DND-41 (cell line): ENCODE measurements at regions not wholly inside any gene's neighbourhood (a gene's known extent, or its start where the extent isn't known, plus 50 kb on each side); places are given as distances from the start of the nearest gene placed in this dataset.

Source experiments
- ATAC-seq: fragments of 200-7000 bp; cut with Tn5 transposase; 3 replicates; pipeline ENCODE4 v1.9.1; 2021; ENCODE audit warnings: low read depth; ENCODE audit not compliant: insufficient read depth
- DNase-seq: peaks from one replicate; pipeline ENCODE4 v3.0.0-alpha.2; 2020
- H2AFZ ChIP-seq: 2 replicates; pipeline ENCODE4 v1.6.0; 2012; ENCODE audit warnings: low read depth, low read length
- H3K27ac ChIP-seq: 2 replicates; pipeline ENCODE4 v1.5.1; 2012; ENCODE audit warnings: low read length, inconsistent platforms
- H3K27me3 ChIP-seq: fragments of 200-600 bp; sonication (generic); 2 replicates; pipeline ENCODE4 v1.6.0; 2012; ENCODE audit warnings: low read length, mild to moderate bottlenecking, inconsistent platforms; ENCODE audit not compliant: insufficient read depth, poor library complexity
- H3K36me3 ChIP-seq: 2 replicates; pipeline ENCODE4 v1.5.1; 2012; ENCODE audit warnings: low read length, inconsistent platforms; ENCODE audit not compliant: insufficient read depth
- H3K4me1 ChIP-seq: 2 replicates; pipeline ENCODE4 v1.5.1; 2012; ENCODE audit warnings: mild to moderate bottlenecking, low read length; ENCODE audit not compliant: insufficient read depth
- H3K4me2 ChIP-seq: 2 replicates; pipeline ENCODE4 v1.6.0; 2012; ENCODE audit warnings: mild to moderate bottlenecking, moderate library complexity, low read length, inconsistent platforms; ENCODE audit not compliant: insufficient read depth
- H3K4me3 ChIP-seq, 2 experiments: fragments of 200-600 bp in 1 of 2; shearing (Covaris generic) in 1 of 2; 2 replicates each; pipeline ENCODE4 v1.5.1; 2012 to 2016; ENCODE audit warnings: inconsistent platforms in 2 of 2, low read length in 2 of 2, mild to moderate bottlenecking in 2 of 2, low read depth in 1 of 2, moderate library complexity in 1 of 2
- H3K79me2 ChIP-seq: 2 replicates; pipeline ENCODE4 v1.6.0; 2012; ENCODE audit warnings: low read length, inconsistent platforms; ENCODE audit not compliant: insufficient read depth
- H3K9ac ChIP-seq: 2 replicates; pipeline ENCODE4 v1.6.0; 2012; ENCODE audit warnings: low read depth, mild to moderate bottlenecking, inconsistent platforms, low read length, moderate library complexity
- H3K9me3 ChIP-seq: 2 replicates; pipeline ENCODE4 v1.5.1; 2012; ENCODE audit warnings: low read length, moderate library complexity, mild to moderate bottlenecking, inconsistent platforms; ENCODE audit not compliant: insufficient read depth, severe bottlenecking
- H4K20me1 ChIP-seq: 2 replicates; pipeline ENCODE4 v1.6.0; 2012; ENCODE audit warnings: low read length; ENCODE audit not compliant: insufficient read depth
- EZH2 ChIP-seq: IDR thresholded peaks from 3 replicates; pipeline ENCODE4 v1.6.1; 2012; ENCODE audit warnings: borderline replicate concordance, low read depth, mild to moderate bottlenecking, moderate library complexity, low read length, inconsistent platforms; ENCODE audit not compliant: severe bottlenecking
- TF ChIP-seq, protein P1 (sequence below): IDR thresholded peaks from 2 replicates; pipeline ENCODE4 v1.5.1; 2012; ENCODE audit warnings: borderline replicate concordance, low read length, moderate library complexity, mild to moderate bottlenecking; ENCODE audit not compliant: poor library complexity, severe bottlenecking; ENCODE audit errors: extremely low read depth

DNA sequence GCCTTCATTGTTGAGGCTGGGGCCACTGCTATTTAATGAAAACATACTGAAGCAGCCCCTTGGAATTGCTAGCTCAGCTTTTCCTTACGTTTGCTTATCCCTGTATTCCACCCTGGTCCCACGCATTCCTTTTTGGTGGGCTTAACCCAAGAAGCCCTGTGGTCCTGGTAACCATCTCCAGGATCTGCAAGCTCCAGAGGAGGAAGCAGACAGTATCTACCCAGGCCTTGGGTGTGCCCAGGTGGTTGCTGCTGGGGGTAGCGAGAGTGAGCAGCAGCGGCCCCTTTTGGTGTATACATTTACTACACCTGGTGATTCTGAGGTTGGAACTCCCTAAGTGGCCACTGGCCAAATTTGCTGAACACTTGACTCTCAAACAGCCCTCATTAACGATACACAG, 97.7 kb downstream of the CBLN1 start:
- no peak for TF ChIP-seq EZH2
- TF ChIP-seq, protein P1, sequence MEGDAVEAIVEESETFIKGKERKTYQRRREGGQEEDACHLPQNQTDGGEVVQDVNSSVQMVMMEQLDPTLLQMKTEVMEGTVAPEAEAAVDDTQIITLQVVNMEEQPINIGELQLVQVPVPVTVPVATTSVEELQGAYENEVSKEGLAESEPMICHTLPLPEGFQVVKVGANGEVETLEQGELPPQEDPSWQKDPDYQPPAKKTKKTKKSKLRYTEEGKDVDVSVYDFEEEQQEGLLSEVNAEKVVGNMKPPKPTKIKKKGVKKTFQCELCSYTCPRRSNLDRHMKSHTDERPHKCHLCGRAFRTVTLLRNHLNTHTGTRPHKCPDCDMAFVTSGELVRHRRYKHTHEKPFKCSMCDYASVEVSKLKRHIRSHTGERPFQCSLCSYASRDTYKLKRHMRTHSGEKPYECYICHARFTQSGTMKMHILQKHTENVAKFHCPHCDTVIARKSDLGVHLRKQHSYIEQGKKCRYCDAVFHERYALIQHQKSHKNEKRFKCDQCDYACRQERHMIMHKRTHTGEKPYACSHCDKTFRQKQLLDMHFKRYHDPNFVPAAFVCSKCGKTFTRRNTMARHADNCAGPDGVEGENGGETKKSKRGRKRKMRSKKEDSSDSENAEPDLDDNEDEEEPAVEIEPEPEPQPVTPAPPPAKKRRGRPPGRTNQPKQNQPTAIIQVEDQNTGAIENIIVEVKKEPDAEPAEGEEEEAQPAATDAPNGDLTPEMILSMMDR = no peak
- Histone ChIP-seq H3K4me2 (no peak overlapping the region), H3K27me3 (no peaks in the 10 kb centered on the region), H3K4me1 (no peaks in the 10 kb centered on the region), H3K4me3 (no peak overlapping the region), H2AFZ (no peak overlapping the region), H3K79me2 (no peaks in the 10 kb centered on the region), H4K20me1 (no peaks in the 10 kb centered on the region), H3K27ac (no peak overlapping the region), H3K9ac (no peak overlapping the region), H3K9me3 (no peaks in the 10 kb centered on the region), H3K36me3 (no peaks in the 10 kb centered on the region)
- DNase-seq (no peak), ATAC-seq (no peak)

DNA sequence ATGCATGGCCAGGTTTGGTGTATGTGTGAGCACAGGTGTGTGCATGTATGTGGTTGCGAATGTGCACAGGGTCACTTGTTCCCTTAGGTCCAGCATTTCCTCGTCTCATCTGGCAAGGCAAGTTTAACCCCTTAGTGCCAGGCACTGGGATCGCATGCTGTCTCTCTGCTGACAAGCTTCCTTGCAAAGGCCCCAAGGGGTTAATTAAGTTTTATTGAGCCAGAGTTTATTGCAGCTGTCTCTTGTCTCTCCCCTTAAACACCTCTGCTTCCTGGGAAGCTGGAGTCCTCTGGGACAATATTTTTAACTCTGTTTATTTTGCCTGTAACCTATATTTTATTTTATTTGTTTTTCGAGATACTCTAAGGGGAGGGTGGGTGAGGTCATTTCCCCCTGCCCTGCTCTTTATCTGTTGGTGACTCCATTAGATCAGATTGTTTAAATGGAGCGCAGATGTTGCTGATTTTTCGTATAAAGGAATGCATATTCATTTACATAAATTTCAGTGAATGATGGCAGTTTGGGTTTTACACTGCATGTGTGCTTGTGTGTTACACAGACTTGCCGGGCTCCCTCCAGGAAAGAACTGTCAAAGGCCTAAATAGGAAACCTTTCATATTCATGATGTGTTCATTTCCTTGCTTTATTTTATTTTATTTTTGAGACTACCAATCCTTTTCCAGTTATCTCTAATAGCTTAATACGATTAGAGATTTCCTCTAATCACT, 99.7 kb downstream of the CBLN1 start:
- ATAC-seq (no peak), DNase-seq (no peak)
- Histone ChIP-seq H2AFZ (no peak overlapping the region), H3K9me3 (no peaks in the 10 kb centered on the region), H3K27me3 (no peaks in the 10 kb centered on the region), H4K20me1 (no peaks in the 10 kb centered on the region), H3K9ac (no peak overlapping the region), H3K4me3 (no peak overlapping the region), H3K79me2 (no peaks in the 10 kb centered on the region), H3K27ac (no peak overlapping the region), H3K4me2 (no peak overlapping the region), H3K36me3 (no peaks in the 10 kb centered on the region), H3K4me1 (no peaks in the 10 kb centered on the region)
- TF ChIP-seq, protein P1 = no peak
- TF ChIP-seq EZH2 = no peak

DNA sequence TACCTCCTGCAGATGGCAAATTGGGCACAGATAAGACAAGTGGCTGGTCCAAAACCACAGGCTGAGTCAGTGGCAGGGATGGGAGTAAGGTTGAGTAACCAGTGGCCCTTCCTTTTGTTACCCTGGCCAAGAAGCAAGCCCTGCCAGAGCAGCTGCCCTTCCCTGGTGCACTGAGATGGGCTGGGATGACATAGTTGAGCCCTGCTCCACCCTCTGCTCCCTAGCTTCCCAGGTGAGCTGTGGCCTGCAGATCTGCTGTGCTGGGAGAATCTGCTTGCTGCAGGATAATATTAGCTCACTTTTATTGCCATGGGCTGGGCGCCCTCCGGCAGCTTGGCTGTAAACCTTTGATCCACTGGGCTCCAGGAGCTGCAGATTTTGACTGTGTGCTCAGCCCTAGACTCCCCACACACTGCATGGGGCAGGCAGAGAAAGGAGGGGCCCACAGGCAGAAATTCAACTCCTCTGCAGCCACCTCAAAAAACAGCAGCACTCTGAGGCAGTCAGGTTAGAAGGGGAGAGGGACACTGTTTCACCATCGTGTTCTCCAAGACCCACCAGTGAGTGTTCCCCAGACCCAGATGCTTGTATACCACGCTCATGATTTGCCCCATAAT, 101.8 kb downstream of the CBLN1 start:
- H3K79me2 ChIP-seq = no peaks in the 10 kb centered on the region
- no peak for DNase-seq
- H4K20me1 ChIP-seq = no peaks in the 10 kb centered on the region
- no peak for TF ChIP-seq EZH2
- TF ChIP-seq, protein P1 = no peak
- no peak overlapping the region for H3K9ac ChIP-seq
- H2AFZ ChIP-seq = no peak overlapping the region
- no peak overlapping the region for H3K4me3 ChIP-seq
- H3K27me3 ChIP-seq = no peaks in the 10 kb centered on the region
- H3K4me2 ChIP-seq = no peak overlapping the region
- ATAC-seq = no peak
- H3K4me1 ChIP-seq = no peaks in the 10 kb centered on the region
- no peak overlapping the region for H3K27ac ChIP-seq
- no peaks in the 10 kb centered on the region for H3K9me3 ChIP-seq
- H3K36me3 ChIP-seq = no peaks in the 10 kb centered on the region
